Neural progenitor cell (in vitro differentiated cells): ENCODE measurements at regions not wholly inside any gene's neighbourhood (a gene's known extent, or its start where the extent isn't known, plus 50 kb on each side); places are given as distances from the start of the nearest gene placed in this dataset.

Source experiments
- DNase-seq: peaks from one replicate; pipeline ENCODE4 v3.0.0-alpha.2; 2016; ENCODE audit warnings: low spot score
- H2AFZ ChIP-seq: fragments of 200-600 bp; sonication (generic); replicated peaks from 2 replicates; pipeline ENCODE4 v1.6.1; 2016; ENCODE audit warnings: antibody characterized with exemption
- H3F3A ChIP-seq: fragments of 200-600 bp; sonication (generic); 2 replicates; pipeline ENCODE4 v1.6.1; 2016; ENCODE audit warnings: antibody characterized with exemption, low read depth
- H3K27ac ChIP-seq: fragments of 200-600 bp; sonication (generic); 2 replicates; pipeline ENCODE4 v1.5.1; 2016; ENCODE audit warnings: mild to moderate bottlenecking
- H3K27me3 ChIP-seq: fragments of 200-600 bp; sonication (generic); 2 replicates; pipeline ENCODE4 v1.6.1; 2016; ENCODE audit warnings: mild to moderate bottlenecking, moderate library complexity
- H3K36me3 ChIP-seq: fragments of 200-600 bp; sonication (generic); 2 replicates; pipeline ENCODE4 v1.5.1; 2016
- H3K4me1 ChIP-seq: fragments of 200-600 bp; sonication (generic); 2 replicates; pipeline ENCODE4 v1.6.1; 2016; ENCODE audit warnings: mixed run types
- H3K4me2 ChIP-seq: fragments of 200-600 bp; sonication (generic); 2 replicates; pipeline ENCODE4 v1.6.1; 2016
- H3K4me3 ChIP-seq: fragments of 200-600 bp; sonication (generic); 2 replicates; pipeline ENCODE4 v1.5.1; 2016
- H3K79me2 ChIP-seq: fragments of 200-600 bp; sonication (generic); 2 replicates; pipeline ENCODE4 v1.6.1; 2016; ENCODE audit warnings: low read depth
- H3K9ac ChIP-seq: fragments of 200-600 bp; sonication (generic); 2 replicates; pipeline ENCODE4 v1.6.1; 2016
- H3K9me3 ChIP-seq: fragments of 200-600 bp; sonication (generic); 2 replicates; pipeline ENCODE4 v1.5.1; 2016; ENCODE audit warnings: low read depth
- H4K20me1 ChIP-seq: fragments of 200-600 bp; sonication (generic); 2 replicates; pipeline ENCODE4 v1.6.1; 2016; ENCODE audit warnings: low read depth
- H3K27ac Mint-ChIP-seq: 3 replicates; pipeline ENCODE4 v1.8.0; 2021; ENCODE audit warnings: mixed read lengths
- H3K27me3 Mint-ChIP-seq: 2 replicates; pipeline ENCODE4 v1.8.0; 2022; ENCODE audit warnings: low read depth, mild to moderate bottlenecking, inconsistent platforms, moderate library complexity, mixed read lengths; ENCODE audit not compliant: insufficient read depth
- H3K36me3 Mint-ChIP-seq: 3 replicates; pipeline ENCODE4 v1.8.0; 2021; ENCODE audit warnings: mixed read lengths
- H3K4me1 Mint-ChIP-seq: 3 replicates; pipeline ENCODE4 v1.8.0; 2021; ENCODE audit warnings: mixed read lengths
- H3K4me3 Mint-ChIP-seq: 3 replicates; pipeline ENCODE4 v1.8.0; 2021; ENCODE audit warnings: mild to moderate bottlenecking, moderate library complexity, mixed read lengths
- H3K9me3 Mint-ChIP-seq: 3 replicates; pipeline ENCODE4 v1.8.0; 2020; ENCODE audit warnings: mixed read lengths
- EZH2 ChIP-seq: fragments of 200-600 bp; sonication (generic); IDR thresholded peaks from 2 replicates; pipeline ENCODE4 v1.6.1; 2017; ENCODE audit warnings: antibody characterized with exemption, mild to moderate bottlenecking, moderate library complexity
- EZH2phosphoT487 ChIP-seq: fragments of 200-600 bp; sonication (generic); IDR thresholded peaks from 2 replicates; pipeline ENCODE4 v1.6.1; 2017; ENCODE audit warnings: antibody characterized with exemption
- TF ChIP-seq, protein P1 (sequence below): fragments of 200-600 bp; sonication (generic); IDR thresholded peaks from 2 replicates; pipeline ENCODE4 v1.5.1; 2017; ENCODE audit warnings: antibody characterized with exemption, mild to moderate bottlenecking

DNA sequence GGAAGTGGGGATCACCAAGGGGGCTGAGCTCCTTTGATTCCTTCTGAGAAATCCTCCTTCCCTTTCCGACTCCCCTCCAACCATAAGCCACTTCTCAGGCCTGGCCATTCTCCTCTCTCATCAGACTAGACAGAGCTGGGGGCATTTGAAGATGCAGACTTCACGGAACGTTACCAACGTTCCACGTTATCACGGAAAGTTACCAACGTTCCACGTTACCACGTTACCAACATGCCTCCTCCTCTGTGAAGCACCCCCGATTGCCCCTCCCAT is 85.4 kb upstream of the WWC2 start:
- Histone ChIP-seq H3K4me1 (peaks cover 1% of the 10 kb centered on the region), H3K27me3 (peaks cover 14% of the 10 kb centered on the region), H3K79me2 (no peaks in the 10 kb centered on the region), H3K4me2 (peak overlapping the region; percentile 52), H3K36me3 (no peaks in the 10 kb centered on the region), H4K20me1 (no peaks in the 10 kb centered on the region), H3K4me3 (peak overlapping the region; percentile 17), H3K27ac (no peak overlapping the region), H2AFZ (peak overlapping the region; percentile 82), H3K9me3 (no peaks in the 10 kb centered on the region), H3F3A (no peaks in the 10 kb centered on the region), H3K9ac (no peak overlapping the region)
- no peak for DNase-seq
- Mint-ChIP-seq H3K4me1 (peaks cover 1% of the 10 kb centered on the region), H3K9me3 (no peaks in the 10 kb centered on the region), H3K36me3 (no peaks in the 10 kb centered on the region), H3K27ac (no peak overlapping the region), H3K27me3 (peaks cover 8% of the 10 kb centered on the region), H3K4me3 (no peak overlapping the region)
- TF ChIP-seq, protein P1, sequence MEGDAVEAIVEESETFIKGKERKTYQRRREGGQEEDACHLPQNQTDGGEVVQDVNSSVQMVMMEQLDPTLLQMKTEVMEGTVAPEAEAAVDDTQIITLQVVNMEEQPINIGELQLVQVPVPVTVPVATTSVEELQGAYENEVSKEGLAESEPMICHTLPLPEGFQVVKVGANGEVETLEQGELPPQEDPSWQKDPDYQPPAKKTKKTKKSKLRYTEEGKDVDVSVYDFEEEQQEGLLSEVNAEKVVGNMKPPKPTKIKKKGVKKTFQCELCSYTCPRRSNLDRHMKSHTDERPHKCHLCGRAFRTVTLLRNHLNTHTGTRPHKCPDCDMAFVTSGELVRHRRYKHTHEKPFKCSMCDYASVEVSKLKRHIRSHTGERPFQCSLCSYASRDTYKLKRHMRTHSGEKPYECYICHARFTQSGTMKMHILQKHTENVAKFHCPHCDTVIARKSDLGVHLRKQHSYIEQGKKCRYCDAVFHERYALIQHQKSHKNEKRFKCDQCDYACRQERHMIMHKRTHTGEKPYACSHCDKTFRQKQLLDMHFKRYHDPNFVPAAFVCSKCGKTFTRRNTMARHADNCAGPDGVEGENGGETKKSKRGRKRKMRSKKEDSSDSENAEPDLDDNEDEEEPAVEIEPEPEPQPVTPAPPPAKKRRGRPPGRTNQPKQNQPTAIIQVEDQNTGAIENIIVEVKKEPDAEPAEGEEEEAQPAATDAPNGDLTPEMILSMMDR, result no peak
- TF ChIP-seq EZH2phosphoT487, result no peak
- no peak for TF ChIP-seq EZH2

DNA sequence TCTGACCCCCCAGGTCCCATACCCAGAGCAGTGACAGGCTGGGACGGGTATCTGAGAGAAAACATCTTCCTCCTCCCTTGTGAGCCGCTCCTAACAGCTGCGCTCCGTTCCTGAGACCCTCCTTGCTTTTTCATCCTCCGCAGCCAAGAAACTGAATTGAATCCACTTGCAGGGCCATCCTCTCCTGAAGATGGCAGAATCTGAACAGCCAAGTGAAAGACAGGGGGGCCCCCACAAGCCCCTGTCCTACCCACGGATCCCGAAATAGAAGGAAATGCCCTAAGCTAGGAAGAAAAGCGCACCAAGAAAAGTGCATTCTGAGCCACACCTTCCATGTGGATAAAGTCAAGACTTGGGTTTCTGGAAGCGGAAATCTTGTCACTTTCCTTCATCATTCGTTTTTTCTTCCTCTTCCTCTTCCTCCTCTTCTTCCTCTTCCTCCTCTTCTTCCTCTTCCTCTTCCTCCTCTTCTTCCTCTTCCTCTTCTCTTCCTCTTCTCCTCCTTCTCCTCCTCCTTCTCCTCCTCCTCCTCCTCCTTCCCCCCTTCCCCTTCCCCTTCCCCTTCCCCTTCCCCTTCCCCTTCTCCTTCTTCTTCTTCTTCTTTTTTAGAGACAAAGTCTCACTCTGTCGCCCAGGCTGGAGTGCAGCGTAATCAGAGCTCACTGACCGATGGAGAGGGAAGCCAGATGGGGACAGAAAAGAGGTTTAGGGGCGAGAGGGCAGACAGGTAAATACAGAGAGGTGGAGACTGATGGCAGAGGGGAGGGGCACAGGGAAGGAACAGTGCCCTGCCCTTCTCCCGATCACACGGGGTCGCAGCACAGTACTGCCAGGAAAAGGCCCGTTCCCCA is 86.0 kb upstream of the WWC2 start:
- Histone ChIP-seq H3K9me3 (no peaks in the 10 kb centered on the region), H3K4me3 (peak overlapping the region; percentile 17), H3F3A (no peaks in the 10 kb centered on the region), H3K79me2 (no peaks in the 10 kb centered on the region), H3K27me3 (peaks cover 14% of the 10 kb centered on the region), H4K20me1 (no peaks in the 10 kb centered on the region), H2AFZ (peak overlapping the region; percentile 82), H3K27ac (no peak overlapping the region), H3K4me1 (peaks cover 5% of the 10 kb centered on the region), H3K4me2 (peak overlapping the region; percentile 52), H3K36me3 (no peaks in the 10 kb centered on the region), H3K9ac (no peak overlapping the region)
- H3K4me3 Mint-ChIP-seq, result no peak overlapping the region
- H3K27me3 Mint-ChIP-seq, result peaks cover 11% of the 10 kb centered on the region
- H3K36me3 Mint-ChIP-seq, result no peaks in the 10 kb centered on the region
- H3K27ac Mint-ChIP-seq, result no peak overlapping the region
- peaks cover 4% of the 10 kb centered on the region for H3K4me1 Mint-ChIP-seq
- DNase-seq, result no peak
- H3K9me3 Mint-ChIP-seq, result no peaks in the 10 kb centered on the region
- TF ChIP-seq EZH2, result no peak
- TF ChIP-seq, protein P1, result no peak
- TF ChIP-seq EZH2phosphoT487, result no peak

DNA sequence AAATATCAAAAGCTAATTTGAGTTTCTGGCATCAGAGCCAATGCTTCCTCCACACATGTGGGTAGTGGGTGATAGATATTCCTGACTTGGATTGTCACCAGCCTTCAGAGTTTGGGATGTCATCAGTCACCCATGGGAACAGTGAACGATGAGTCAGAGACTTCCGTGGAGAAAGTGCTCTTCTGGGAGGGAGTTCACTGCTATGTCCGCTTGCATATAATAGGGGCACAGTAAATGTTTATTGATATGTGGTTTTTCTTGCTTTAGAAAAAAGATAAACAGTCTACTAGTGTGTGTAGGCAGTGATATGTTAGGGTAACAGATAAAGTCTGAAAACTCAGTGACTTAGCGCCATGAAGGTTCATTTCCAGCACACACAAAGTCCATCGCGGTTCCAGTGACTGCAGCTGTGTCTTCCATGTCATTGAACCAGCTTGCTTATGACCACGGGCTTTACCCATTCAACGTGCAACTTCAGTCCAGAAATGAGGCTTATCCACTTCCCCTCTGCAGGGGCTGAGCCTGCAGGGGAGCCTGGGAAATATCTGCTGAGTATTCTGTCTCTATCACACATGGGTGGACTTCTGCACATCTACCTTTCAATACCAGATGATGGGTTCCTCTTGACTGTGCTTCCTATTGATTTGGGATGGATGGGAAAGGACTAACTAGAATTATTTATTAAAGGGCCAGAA is 87.7 kb upstream of the WWC2 start:
- H3K4me3 Mint-ChIP-seq, result no peak overlapping the region
- Histone ChIP-seq H2AFZ (no peak overlapping the region), H4K20me1 (no peaks in the 10 kb centered on the region), H3K79me2 (no peaks in the 10 kb centered on the region), H3K36me3 (no peaks in the 10 kb centered on the region), H3K9me3 (no peaks in the 10 kb centered on the region), H3K4me3 (no peak overlapping the region), H3K4me2 (no peak overlapping the region), H3K9ac (no peak overlapping the region), H3K27me3 (peaks cover 14% of the 10 kb centered on the region), H3K27ac (no peak overlapping the region), H3K4me1 (peaks cover 5% of the 10 kb centered on the region), H3F3A (no peaks in the 10 kb centered on the region)
- H3K9me3 Mint-ChIP-seq, result no peaks in the 10 kb centered on the region
- no peak for DNase-seq
- H3K4me1 Mint-ChIP-seq, result peaks cover 4% of the 10 kb centered on the region
- peaks cover 11% of the 10 kb centered on the region for H3K27me3 Mint-ChIP-seq
- H3K36me3 Mint-ChIP-seq, result no peaks in the 10 kb centered on the region
- TF ChIP-seq EZH2, result no peak
- TF ChIP-seq, protein P1, result no peak
- no peak overlapping the region for H3K27ac Mint-ChIP-seq
